Stimulated activated CD4-positive, alpha-beta T cell treated with anti-CD3 and anti-CD28 coated beads, Interleukin-1b, Interleukin-23, amount 100 ng/mL, for 24 hours (primary cell): ENCODE measurements at regions not wholly inside any gene's neighbourhood (a gene's known extent, or its start where the extent isn't known, plus 50 kb on each side); places are given as distances from the start of the nearest gene placed in this dataset.
"Not testable (repeated sequence)": the region's sequence is repeated elsewhere in the genome, so short reads cannot be mapped to it uniquely, and the experiment has no call there.

ENCODE experiments used
- DNase-seq, 4 experiments: peaks; one replicate each; pipeline ENCODE4 v3.0.0-alpha.2; 2020; ENCODE audit warnings: low read depth in 4 of 4, low spot score in 1 of 4

- no peak for DNase-seq
Observed at GRCh38 chr21:17738176-17738953, 80.8 kb downstream of the C21orf91 start.

GRCh38 chr21:17736072-17736471 lies 83.1 kb downstream of the C21orf91 start:
- no peak for DNase-seq

GRCh38 chr21:17733209-17733608 lies 85.9 kb downstream of the C21orf91 start:
- DNase-seq: no peak

DNA sequence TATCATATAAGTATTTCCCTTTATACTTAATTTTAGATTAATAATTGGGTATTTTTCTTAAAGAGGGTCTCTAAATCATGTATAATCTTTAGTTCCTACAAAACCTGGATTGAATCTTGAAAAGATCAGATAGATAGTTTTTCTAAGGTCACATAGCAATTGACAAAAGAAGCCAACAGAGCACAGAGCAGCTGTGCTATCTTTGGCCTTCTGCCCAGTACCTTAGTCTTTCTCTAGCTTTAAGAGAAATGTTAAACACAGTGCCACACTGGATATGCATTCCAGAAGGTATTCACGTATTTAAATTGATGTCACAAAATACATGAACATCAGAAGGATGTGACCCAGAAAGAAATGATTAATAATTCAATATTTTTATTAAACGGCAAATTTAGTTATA lies 86.8 kb downstream of the C21orf91 start:
- no peak for DNase-seq

DNA sequence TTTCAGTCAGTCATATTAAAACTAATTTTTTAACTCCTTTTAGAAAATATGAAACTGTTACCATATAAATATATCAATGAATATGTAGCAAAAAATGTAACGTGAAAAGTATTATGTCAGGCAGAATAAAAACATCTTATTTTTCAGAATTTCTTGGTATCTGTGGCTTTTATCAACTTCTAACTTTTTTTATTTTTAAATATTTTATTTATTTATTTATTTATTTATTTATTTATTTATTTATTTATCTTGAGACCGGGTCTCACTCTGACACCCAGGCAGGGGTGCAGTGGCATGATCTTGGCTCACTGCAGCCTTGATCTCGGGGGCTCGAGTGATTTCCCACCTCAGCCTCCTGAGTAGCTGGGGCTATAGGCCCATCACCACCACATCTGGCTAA lies 87.6 kb downstream of the C21orf91 start:
- no peak for DNase-seq

GRCh38 chr21:17730782-17731181 lies 88.4 kb downstream of the C21orf91 start:
- no peak for DNase-seq

- no peak for DNase-seq
Observed at GRCh38 chr21:17729455-17729854, 89.7 kb downstream of the C21orf91 start.

- no peak for DNase-seq
Observed at GRCh38 chr21:17727361-17727760, 91.8 kb downstream of the C21orf91 start.

DNA sequence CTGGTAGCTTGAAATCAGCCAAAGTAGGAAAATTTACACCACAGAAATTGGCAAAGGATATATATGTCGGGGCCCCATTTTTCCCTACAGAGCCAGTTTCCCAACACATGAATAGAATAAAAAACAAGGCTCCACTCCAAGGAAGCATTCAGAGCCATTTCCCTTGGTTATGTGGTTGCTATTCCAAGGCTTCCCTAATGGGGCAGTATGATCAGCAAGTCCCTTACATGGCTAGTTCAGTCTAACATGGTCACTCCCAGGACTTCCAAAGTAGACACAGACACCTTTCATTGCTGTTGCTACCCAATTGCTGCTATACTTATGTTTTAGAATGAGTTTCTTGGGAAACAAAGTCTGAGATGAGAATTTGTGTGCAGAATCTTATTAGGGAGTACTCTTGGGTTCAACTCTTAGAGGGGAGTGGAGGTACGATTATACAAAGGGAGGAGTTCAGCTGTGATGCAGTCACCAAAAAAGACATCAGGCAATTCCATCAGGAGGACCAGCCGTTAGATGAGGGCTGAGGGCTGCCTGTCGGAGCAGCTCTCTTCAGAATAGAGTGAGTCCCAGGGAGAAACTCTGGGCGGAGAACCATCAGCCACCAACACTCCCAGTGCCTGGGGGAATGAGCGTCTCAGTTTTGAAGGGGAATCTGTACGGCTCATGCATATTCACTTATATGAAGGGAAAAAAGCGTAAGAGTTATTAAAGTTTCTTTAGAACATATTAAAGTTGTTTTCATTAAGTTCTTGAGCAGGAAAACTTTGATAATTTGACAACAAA lies 92.9 kb downstream of the C21orf91 start:
- DNase-seq: no peak

DNA sequence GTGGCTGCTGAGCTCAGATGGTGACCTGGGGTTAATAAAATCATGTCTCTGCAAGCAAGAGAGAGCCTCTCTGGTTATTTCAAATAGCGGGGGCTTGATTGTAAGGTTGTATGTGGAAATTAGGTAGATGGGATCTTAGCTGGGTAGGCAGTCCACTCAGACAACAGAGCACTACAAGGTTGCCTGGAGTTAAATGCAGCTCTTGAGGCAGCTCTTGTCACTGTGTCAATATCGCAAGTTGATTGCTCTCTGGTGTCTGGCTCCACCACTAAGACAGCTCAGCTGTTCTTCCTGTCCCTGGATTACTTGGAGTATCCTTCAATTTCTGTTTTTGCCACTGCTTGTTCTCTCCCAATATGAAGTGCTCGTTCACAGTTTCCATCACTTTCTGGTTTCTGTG lies 93.8 kb downstream of the C21orf91 start:
- DNase-seq: no peak

DNA sequence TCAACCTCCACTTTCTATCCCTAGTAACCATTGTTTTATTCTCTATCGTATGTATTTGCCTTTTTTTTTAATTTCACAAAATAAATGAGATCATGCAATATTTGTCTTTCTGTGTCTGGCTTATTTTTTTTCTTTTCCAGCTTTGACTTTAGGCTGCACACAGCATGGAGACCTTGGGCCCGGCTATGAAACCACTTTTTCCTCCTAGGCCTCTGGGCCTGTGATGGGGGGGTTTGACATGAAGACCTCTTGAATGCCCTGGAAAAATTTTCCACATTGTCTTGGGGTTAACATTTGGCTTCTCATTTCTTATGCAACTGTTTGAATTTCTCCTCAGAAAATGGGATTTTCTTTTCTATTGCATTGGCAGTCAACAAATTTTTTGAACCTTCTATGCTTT lies 100.2 kb upstream of the BTG3 start:
- no peak for DNase-seq

DNA sequence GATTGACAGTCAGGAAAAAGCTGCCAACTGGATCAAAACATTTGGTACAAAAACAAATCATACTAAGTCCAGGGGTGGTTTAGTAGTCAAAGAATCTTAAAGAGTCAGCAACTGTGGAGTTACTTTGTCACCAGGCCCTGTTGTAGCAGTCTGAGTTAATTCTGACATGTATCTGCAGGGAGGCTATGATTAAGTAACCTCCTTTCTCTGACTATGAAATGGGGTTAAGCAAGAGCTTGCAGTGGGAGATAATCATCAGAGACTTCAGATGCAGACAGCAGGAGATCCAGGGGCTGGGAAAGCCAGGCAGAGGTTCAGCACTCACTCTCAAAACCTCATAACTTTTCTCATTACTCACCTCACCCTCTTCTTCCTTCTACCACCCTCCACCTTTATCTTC lies 99.2 kb upstream of the BTG3 start:
- no peak for DNase-seq

GRCh38 chr21:17709266-17709611 lies 96.5 kb upstream of the BTG3 start:
- no peak for DNase-seq

DNA sequence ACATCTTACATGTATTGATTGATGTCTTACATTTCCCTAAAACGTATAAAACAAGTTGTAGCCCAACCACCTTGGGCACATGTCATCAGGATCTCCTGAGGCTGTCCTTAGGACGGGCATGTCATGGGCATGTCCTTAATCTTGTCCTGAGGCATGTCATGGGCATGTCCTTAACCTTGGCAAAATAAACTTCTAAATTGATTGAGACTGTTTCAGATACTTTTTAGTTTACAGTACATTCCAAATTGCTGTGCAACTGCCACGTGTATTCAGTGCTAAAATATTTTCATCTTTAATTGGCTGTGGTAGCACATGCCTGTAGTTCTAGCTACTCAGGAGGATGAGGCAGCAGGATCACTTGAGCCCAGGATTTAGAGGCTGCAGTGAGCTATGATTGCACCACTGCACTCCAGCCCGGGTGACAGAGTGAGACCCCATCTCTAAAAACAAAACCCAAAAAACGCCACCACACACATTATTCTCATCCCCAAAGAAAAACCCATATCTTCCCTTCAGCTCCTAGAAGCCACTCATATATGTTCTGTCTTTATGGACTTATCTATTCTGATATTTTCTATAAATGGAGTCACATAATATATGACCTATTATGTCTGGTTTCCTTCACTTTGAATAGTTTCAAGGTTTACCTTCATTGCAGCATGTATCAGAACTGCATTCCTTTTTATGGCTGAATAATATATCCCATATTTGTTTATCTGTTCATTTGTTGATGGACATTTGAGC lies 96.0 kb upstream of the BTG3 start:
- DNase-seq: no peak

DNA sequence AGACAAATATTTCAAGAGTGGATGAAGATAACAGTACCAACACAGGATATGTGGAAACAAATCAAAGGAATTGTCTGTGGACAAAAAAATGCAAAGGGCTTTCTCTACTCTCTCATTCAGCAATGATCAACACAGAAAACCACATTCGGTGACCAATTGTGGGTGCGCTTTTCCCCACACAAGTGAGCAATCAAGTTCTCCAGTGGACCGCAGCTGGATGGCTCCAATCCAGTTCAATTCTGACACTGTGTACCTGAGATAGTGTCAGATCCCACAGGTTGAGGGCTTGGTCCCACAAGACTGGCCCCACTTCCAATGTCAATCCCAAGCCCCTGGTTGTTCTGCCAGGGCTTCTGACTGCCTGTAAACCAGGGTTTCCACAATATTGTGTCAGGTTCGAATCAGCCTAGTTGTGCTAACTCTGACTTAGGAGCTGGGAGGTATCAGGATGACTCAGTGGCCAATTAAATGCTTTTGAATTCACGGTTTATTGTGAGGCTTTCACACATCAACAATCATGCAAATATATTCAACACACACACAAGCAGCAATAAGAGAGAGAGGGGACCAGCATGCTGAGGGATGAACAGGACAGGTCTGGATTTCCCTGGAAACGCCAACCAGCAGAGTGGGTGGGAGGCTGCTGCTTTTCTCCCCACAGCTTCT lies 87.0 kb upstream of the BTG3 start:
- DNase-seq: no peak

GRCh38 chr21:17697473-17697872 lies 84.8 kb upstream of the BTG3 start:
- DNase-seq: no peak

DNA sequence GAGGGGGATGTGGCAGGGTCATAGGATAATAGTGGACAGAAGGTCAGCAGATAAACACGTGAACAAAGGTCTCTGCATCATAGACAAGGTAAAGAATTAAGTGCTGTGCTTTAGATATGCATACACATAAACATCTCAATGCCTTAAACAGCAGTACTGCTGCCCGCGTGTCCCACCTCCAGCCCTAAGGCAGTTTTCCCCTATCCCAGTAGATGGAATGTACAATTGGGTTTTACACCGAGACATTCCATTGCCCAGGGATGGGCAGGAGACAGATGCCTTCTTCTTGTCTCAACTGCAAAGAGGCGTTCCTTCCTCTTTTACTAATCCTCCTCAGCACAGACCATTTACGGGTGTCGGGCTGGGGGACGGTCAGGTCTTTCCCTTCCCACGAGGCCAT lies 81.7 kb upstream of the BTG3 start:
- DNase-seq: not testable (repeated sequence)

GRCh38 chr21:17693801-17694200 lies 81.1 kb upstream of the BTG3 start:
- DNase-seq: no peak

DNA sequence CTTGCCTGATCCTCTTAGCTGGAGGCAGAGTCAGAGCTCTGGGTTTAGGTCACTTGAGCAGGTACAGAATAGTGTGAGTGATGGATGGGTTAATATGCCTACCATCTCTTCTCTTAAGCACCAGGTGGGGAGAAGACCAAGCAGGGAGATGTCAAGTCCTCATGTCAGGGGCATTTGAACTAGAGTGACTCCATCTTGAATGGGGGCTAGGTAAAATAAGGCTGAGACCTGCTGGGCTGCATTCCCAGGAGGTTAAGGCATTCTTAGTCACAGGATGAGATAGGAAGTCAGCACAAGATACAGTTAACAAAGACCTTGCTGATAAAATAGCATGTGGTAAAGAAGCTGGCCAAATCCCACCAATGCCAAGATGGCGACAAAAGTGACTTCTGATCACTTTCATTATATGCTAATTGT lies 77.4 kb upstream of the BTG3 start:
- DNase-seq: no peak

DNA sequence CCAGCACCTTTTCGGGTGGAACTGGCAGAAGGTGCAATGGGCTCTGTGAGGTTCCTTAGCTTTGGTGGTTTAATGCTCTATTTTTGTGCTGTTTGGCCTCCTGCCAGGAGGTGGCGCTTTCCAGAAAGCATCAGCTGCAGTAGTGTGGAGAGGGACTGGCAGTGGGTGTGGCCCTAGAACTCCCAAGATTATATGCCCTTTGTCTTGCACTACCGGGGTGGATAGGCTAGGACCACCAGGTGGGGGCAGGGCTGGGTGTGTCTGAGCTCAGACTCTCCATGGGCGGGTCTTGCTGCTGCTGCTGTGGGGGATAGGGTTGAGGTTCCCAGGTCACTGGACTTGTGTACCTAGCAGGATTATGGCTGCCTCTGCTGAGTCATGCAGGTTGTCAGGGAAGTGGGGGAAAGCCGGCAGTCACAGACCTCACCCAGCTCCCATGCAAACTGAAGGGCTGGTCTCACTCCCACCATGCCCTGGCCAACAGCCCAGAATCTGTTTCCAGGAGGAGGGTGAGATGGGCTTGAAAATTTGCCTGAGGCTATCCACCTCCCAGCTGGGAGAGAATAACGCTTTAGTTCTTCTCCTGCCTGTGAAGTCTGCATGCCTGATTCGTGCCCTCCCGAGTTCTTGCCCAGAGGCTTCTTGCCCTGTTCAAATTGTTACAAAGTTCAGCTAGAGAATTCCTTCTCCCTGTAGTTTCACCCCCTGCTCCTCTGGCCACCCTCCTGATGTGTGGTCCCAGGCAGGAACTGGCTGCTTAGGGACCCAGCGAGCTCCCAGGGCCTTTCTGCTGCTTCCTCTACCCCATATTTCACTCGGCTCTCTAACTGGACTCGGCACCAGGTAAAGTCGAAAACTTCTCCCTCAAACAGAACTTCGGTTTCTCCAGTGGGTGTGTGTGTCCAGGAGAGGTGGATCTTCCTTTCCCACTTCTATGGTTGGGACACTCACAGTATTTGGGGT lies 76.5 kb upstream of the BTG3 start:
- DNase-seq: peak; percentile 8 to 26 (median 18)
